ENCODE measurements at regions not wholly inside any gene's neighbourhood (a gene's known extent, or its start where the extent isn't known, plus 50 kb on each side); places are given as distances from the start of the nearest gene placed in this dataset.

DNA sequence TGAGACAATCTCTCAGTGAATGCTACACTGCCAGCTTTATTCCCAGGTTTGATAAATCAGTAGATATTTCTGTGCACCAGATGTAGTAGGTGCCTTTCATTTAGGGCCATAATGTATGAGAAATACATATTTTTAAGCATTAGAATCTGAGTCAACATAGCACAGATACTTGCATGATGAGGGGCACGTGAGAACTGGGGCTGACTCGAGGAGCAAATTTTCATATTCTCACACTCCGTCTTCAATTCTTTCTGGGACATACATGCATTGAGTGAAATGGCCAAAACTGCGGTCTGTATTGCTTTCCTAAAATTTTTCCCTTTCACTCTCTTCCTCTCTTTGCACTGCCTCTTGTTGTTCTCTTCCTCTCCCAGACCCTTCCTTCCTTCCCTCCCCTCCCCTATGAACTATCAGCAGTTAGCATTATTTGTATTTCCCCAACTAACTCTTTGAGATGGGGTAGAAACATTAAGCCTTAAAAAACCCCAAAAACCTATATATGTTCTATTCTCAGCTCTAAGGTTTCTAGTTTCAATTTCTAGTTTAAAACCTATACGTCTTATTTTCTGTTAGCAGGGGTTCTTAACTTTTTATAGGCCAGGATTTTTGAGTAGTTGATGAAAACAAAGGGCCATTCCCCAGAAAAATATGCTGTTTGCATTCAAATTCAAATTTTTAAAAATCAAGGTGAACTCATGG is 289.1 kb downstream of the PTBP2 start:
- TF ChIP-seq, protein P1, sequence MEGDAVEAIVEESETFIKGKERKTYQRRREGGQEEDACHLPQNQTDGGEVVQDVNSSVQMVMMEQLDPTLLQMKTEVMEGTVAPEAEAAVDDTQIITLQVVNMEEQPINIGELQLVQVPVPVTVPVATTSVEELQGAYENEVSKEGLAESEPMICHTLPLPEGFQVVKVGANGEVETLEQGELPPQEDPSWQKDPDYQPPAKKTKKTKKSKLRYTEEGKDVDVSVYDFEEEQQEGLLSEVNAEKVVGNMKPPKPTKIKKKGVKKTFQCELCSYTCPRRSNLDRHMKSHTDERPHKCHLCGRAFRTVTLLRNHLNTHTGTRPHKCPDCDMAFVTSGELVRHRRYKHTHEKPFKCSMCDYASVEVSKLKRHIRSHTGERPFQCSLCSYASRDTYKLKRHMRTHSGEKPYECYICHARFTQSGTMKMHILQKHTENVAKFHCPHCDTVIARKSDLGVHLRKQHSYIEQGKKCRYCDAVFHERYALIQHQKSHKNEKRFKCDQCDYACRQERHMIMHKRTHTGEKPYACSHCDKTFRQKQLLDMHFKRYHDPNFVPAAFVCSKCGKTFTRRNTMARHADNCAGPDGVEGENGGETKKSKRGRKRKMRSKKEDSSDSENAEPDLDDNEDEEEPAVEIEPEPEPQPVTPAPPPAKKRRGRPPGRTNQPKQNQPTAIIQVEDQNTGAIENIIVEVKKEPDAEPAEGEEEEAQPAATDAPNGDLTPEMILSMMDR (conservative IDR thresholded peaks at IDR 0.05; ENCODE audit: low read depth, low read length): no peak
- H3K4me3 ChIP-seq (ENCODE audit: low read depth, low read length): no peak overlapping the region
- DNase-seq (ENCODE audit: low read depth): no peak

DNA sequence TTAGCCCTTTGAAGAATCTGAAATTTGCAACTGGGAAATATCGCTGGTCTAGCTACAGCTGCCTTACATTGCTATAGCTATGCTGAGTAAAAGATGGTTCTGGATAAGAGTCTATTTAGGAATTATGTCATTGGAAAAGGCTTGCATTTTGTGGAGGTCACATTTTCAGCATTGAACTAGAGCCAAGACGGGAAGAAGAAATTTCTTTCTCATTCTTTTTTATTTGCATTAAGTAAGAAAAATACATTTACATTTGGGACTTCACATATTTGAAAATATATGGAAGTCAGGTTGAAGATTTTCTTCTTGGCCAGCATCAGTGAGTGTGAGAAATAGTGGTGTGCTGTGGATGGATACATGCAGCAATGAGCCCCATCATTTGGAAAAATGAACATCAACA is 291.6 kb downstream of the PTBP2 start:
- no peak overlapping the region for H3K4me3 ChIP-seq (ENCODE audit: low read depth, low read length)
- no peak for DNase-seq (ENCODE audit: low read depth)
- TF ChIP-seq, protein P1 (conservative IDR thresholded peaks at IDR 0.05; ENCODE audit: low read depth, low read length): no peak

DNA sequence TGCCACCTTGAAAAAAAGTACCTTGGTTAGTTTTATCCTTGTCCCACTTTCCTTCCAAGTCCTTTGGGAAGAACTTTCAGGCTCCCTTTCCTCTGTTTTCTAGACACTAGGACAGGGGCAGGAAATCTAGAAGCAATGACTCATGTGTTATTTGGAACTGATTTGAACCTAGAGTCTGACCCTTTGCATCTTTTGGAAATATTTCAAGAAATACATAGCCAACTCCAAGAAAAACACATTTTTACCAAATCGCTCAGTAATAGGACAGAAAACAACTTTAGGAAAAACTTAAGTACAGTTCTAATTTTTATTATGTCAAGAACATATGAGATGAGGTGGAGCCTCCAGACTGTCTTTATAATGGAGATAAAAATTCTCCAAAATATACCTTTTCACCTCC is 292.4 kb downstream of the PTBP2 start:
- no peak overlapping the region for H3K4me3 ChIP-seq (ENCODE audit: low read depth, low read length)
- TF ChIP-seq, protein P1 (conservative IDR thresholded peaks at IDR 0.05; ENCODE audit: low read depth, low read length): no peak
- no peak for DNase-seq (ENCODE audit: low read depth)

DNA sequence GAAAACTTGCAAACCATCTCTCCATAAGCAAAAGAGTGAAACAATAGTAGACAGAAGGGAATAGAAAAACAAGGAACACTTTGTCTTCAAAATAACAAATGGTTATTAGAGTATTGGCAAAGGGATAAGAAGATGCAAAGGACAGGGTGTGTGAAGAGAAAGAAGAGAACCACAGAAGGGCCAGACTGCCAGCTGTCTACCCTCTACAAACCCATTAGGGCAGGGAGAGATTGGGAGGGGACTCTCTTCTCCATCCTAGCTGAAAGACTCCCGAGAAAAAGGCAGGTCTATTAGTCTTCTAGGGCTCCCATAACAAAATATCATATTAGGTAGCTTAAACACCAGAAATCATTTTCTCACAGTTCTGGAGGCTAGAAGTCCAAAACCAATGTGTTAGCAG is 292.8 kb downstream of the PTBP2 start:
- TF ChIP-seq, protein P1 (conservative IDR thresholded peaks at IDR 0.05; ENCODE audit: low read depth, low read length): no peak
- H3K4me3 ChIP-seq (ENCODE audit: low read depth, low read length): no peak overlapping the region
- DNase-seq (ENCODE audit: low read depth): no peak

DNA sequence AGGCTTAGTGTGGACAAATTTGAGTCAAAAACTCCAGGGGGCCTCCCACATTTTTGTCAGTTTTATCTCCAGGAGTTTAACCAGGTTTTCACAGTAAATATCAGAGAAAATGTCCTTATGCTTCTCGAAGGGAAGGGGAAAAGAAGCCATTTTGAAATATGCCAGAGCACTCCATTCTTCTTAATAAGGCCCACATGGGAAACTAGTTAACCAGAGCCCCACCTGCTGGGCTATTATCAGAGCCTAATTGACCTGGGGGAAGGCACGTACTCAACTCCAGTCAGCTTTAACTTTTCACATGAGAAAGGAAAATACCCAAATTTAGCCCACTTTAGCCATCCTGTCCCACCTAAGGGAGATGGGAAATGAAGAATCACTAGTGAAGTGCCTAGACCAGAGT is 296.3 kb downstream of the PTBP2 start:
- DNase-seq (ENCODE audit: low read depth): no peak
- no peak overlapping the region for H3K4me3 ChIP-seq (ENCODE audit: low read depth, low read length)
- TF ChIP-seq, protein P1 (conservative IDR thresholded peaks at IDR 0.05; ENCODE audit: low read depth, low read length): peak; percentile 19

All from epithelial cell of proximal tubule (primary cell).